CD4-positive, alpha-beta T cell treated with Interferon alpha-2 for 1 hour (primary cell): ENCODE measurements at regions not wholly inside any gene's neighbourhood (a gene's known extent, or its start where the extent isn't known, plus 50 kb on each side); places are given as distances from the start of the nearest gene placed in this dataset.

Experiments used
- DNase-seq, 2 donors: peaks; one replicate each; pipeline ENCODE4 v3.0.0-alpha.2; 2020 to 2022

DNA sequence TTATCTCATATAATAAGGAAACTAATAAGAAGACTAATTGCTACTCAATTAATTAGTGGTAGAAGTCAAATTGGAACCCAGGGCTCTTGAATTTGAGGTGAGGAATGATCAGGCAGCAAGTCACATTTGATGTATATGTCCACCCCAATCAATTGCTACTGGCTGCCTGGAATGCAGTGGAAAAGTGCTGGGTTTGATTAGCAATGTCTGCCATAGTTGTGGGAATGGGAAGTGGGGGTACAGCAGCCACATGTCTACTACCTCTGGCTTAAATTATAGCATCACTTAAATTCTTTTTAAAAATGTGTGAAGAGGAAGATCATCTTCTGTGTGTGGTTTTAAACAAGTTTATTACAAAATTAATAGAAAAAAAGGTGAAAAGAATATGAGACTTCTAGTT is 50.8 kb upstream of the NAV2 start:
- no peak for DNase-seq

GRCh38 chr11:19660076-19660475 is 52.6 kb upstream of the NAV2 start:
- peak in 1 of 2 donors; percentile 17 for DNase-seq

- no peak for DNase-seq
Observed at GRCh38 chr11:19659529-19659928, 53.1 kb upstream of the NAV2 start.

DNA sequence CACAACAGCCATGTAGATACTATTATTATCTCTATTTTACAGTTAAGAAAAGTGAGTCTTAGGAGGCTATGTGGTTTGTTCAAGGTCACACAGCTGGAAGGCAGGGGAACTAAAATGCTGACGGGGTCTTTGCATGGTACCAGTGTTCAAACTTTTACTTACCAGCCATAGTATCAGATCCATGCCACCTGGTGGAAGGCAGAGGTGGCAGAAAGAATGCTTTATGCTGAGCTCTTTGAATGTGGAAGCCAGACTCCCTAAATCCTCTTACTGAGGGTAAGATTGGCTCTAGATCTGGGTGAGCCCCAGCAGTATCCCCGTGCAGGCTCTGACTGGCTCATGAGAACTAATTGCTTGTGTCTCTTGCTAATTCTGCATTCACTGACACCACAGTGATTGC is 54.3 kb upstream of the NAV2 start:
- no peak for DNase-seq

DNA sequence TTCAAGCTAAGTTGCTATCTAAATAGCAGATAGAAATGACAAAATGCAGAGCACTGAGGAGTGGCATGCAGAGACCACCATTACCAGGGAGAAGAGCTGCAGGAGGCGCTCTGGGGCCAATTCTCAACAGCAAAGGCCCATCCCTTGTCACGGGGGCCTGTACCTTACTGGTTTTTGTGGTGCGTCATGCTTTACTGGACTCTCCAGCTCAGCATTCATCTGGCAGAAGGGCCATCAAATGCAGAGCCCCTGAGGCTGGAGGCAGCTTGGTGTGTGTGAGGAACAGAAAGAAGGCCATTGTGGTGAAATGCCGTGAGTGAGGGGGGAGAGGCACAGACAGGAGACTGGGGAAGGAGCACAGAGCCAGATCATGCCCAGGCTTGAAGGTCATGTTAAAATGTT is 56.5 kb upstream of the NAV2 start:
- DNase-seq, result no peak

DNA sequence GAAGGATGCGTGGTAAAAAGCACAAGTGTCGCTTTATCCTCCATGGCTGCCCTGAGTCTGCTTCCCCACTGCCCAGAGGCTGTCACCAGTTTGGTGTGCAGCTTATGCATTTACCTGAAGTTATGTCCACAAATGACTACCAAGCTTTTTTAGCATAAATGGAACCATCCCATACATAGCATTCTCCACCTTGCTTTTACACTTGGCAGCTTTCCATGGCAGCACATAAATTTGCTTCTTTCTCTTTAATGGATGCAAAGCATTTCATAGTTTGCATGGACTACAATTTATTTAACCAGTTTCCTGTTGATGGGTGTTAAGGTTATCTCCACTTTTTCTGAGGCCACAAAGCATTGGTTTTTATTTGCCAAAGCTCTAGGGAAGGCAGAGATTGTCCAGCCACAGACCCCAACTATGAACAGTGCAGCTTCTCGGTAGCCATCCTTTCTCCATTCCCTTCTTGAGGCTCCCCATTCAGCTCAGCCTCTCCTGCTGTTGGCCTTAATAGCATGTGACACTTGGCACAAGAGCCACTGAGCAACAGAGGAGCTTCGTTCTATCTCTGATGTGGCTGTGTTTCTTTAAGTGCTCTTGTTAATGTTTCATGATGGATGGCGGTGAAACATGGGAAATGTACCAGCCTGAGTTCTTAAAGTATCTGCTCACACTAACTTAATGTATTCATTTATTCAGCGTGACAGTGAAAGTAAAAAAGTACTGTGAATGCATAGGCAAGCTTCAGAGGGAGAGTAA is 59.8 kb upstream of the NAV2 start:
- DNase-seq, result no peak

DNA sequence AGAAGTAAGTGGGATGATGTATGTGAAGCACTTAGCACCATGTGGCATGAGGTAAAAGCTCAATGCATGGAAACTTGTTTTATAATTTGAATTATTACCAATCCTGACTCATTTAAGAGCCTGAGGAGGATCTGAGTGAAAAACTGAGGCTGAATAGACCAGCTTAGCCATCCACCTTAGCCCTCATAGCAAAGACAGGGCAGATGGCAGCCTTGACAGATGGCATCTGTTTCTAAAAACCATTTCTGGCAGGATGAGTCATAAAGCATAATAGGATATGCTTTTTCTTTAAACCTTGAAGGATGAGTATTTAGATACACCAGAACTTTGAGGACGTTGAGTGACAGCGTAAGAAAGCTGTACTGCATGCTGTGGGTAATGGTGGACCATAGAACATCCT is 61.0 kb upstream of the NAV2 start:
- DNase-seq, result no peak

DNA sequence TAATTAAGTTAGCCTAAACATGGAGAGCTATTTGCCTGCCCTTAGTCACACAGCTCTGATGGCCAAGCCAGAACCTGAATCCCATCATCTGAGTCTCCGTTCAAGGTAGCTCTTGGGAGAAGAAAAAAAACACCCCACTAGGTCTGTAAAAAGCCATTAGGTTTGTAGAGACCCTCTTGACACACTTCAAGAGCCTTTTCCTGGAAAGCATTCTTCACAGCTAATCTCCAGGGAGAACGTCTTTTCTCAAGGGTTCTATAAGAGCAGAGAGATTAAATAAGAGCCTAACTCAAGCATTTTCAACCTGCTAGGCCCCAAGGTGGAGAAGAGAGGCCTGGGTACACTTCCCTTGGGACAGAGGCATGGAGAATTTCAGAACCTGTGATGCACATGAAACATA is 61.6 kb upstream of the NAV2 start:
- no peak for DNase-seq

DNA sequence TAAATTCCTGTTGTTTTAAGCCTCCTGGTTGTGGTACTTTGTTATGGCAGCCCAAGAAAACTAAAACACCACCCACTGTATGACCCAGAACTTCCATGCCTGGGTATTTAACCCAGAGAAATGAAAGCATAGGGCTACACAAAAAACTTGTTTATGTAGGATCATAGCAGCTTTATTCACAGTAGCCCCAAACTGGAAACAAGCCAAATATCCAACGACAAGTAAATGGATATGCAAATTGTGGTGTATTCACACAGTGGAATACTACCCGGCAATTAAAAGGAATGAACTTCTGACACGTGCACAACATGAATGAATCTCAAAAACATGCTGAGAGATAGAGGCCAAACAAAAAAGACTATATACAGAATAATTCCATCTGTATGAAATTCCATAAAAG is 62.2 kb upstream of the NAV2 start:
- DNase-seq, result no peak

DNA sequence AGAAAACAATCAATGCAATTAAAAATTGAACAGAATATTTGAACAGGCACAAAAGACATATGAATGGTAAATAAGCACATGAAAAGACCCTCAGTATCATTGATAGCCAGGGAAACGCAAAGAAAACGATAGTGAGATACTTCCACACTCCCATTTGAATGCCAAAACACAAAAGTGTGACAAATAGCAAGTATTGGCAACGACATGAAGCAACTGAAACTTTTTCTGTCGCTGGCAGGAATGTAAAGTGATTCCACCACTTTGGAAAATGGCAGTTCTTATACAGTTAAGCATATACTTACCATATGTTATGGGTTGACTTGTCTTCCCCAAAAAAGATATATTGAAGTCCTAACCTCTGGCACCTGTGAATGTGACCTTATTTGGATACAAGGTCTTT is 62.9 kb upstream of the NAV2 start:
- DNase-seq, result no peak

DNA sequence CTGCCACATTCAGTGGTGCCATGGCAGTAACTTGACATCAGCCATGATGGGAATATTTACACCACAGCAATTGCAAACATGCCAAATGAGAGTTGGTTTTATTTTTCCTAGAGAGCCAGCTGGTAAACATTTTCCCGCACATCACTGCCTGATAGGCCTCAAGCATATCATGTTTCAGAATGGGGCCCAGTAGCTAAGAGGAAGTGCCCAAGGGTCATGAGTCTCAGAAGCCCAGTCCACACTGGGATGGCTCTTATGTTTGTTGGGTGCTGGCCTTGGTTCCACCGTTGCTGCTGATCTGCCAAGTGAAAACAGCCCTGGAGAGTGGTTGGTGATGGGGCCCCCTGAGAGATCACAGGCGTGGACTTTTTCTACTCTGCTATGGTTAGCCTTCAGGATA is 64.3 kb upstream of the NAV2 start:
- DNase-seq, result no peak

DNA sequence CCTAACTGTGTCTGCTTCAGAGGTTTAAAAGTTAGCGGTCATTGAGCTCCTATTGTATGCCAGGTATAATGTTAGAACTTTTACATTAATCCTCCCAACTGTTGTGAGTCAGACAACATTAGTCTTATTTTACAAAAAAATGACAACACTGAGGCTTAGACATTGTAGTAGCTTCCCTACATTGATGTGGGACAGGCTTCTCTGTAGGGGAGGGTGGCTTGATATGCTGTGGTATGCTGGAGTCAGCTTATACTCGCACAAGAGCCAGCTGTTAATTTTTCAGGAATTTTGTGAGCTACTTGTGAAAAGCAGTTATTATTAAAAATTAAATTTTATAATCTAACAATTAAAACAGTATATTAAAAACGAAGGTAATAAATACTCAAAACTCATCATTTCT is 64.8 kb upstream of the NAV2 start:
- DNase-seq, result no peak

- DNase-seq, result no peak
Observed at GRCh38 chr11:19646921-19647320, 65.7 kb upstream of the NAV2 start.

GRCh38 chr11:19646308-19646707 is 66.3 kb upstream of the NAV2 start:
- DNase-seq, result no peak

DNA sequence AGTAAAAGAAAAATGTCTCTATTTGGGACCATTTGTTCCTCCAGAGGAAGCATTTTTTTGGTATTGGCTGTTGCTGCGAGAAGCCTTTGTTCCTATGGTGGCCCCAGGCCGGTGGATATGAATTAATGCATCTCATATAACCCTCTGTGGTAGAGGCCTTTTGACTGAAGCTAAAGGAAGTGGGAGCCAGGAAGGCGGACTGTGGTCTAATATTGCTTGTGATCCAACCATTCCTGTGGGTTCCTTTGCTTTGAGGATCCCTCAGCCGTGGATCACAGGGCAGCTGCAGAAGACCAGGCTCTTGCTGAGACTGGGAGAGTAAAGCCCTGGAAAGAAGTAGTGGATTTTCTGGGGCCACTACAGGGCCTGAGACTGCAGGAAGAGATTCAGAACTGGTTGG is 68.3 kb upstream of the NAV2 start:
- no peak for DNase-seq

DNA sequence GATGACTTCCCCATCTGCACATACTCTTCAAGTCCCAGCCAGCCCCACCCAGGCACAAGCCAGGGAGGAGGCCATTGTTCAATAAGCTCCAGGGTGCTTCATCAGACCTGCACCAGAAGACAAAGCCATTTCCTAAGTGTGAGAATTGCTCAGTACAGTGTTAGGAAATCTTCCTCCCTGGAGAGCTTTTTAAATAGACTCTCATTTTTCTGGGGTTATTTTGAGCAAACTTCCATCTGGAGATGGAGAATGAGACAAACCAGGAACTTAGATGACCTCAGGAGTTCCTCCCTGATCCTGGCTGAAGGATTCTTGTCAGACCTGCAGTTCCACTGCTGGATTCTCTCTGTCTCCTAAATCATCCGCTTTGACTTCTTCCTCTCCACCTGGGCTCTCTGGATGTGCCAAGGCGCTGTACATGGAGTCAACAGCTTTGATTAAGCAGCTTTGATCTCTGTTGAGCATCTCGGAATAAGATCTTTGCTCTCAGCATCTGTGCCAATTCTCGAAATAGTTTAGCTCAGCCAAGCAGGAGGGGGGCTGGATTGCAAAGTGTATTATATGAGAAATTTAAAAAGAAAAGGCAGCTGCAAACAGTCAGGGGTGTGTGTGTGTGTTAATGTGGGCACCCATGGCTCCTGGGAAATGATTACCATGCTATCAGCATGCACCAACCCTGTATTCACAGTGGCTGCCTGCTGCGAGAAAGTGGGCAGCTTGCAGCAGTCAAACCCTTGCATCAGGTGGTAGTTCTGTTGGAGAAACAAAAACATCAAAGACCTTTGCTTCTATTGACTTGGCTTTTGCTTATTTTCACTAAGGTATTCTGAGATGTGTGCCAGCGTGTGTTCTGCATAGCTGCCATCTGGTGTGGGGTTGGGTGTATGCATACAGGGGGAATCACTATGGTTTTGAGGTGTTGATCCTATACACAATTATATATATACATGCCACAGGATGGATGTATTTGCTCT is 70.2 kb upstream of the NAV2 start:
- no peak for DNase-seq

DNA sequence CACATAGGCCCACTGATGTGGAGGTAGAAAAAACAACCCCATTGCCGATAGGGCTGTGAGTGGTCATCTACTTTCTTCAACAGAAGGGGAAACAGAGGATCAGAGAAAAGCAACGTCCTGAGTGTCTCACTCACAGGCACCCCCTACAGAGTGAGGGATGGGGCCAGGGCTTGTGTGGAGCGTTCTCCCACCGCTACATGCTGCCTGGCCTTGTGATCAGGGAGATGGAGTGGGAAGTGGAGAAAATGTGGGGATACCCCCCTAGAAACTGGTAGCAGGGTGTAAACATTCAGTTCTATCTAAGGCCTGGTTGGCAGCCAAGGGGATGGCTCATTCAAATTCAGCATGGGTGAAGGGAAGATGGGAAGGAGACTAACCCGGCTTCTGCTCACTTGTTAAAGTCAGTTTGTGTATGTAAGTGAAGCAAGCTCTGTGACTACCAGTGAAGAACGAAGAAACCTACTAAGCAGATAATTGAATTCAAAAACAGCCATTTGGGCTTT is 73.0 kb upstream of the NAV2 start:
- no peak for DNase-seq

DNA sequence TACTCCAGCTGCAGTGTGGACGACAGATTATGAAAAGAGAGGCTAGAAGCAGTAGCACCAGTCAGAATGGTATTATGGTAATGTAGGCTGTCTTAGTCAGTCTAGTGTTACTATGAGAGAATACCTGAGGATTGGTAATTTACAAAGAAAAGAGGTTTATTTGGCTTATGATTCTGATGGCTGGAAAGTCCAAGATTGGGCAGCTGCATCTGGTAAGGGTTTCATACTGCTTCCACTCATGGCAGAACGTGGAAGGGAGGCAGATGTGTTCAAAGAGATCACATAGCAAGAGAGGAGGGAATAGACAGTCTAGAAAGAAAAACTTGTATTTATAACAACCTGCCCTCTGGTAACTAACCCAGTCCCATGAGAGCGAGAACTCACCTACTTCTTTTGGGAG is 77.3 kb upstream of the NAV2 start:
- no peak for DNase-seq

DNA sequence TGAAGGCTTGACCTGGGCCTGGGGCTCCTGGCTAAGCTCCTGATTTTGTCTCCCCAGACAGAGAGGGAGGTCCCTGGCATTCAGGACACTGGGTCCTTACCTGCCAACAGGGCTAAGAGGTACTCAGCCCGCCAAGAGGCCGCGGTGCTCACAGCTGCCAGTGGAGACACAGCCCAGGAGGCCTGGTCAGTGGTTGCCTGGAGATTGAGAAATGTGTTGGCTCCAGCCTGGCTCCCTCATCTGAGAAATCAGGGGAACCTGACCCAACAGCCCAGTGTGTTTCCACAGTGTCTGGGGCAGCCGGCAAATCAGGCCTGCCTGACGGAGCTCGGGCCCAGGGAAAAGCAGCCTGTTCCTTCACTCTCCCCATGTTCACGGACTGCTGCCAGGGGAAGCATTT is 79.4 kb upstream of the NAV2 start:
- no peak for DNase-seq

DNA sequence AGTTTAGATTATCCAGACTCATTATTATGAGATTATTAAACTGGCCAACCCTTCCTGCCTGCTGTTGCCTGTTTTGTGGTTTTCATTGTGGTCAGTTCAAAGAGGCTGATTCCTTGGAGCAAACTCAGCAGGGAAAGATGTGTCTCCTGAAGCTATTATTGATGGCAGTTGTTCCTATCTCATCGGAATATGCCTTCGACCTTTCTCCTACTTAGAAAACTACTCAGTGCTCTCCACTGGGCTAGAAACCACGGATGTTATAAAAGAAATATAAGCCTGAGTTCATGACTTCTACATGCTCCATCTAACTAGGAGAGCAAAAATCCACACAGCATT is 80.2 kb upstream of the NAV2 start:
- DNase-seq, result no peak

- DNase-seq, result no peak
Observed at GRCh38 chr11:19631712-19632498, 80.7 kb upstream of the NAV2 start.

- no peak for DNase-seq
Observed at GRCh38 chr11:19628018-19628417, 84.6 kb upstream of the NAV2 start.

- DNase-seq, result no peak
Observed at GRCh38 chr11:19627566-19627965, 85.1 kb upstream of the NAV2 start.
